ENCODE measurements at regions not wholly inside any gene's neighbourhood (a gene's known extent, or its start where the extent isn't known, plus 50 kb on each side); places are given as distances from the start of the nearest gene placed in this dataset.

GRCh38 chr6:170182781-170183120 lies 108.1 kb downstream of the DLL1 start:
- Histone ChIP-seq H3K79me2 (ENCODE audit: control insufficient read depth in 1 of 2, insufficient read depth in 2 of 2, low read length in 2 of 2) (no peaks in the 10 kb centered on the region), H2AFZ (ENCODE audit: low read length) (no peak overlapping the region), H3K27me3 (replicated peaks in 1 of 4; ENCODE audit: control insufficient read depth in 3 of 4, extremely low read depth in 1 of 4, insufficient read depth in 3 of 4, low read length in 3 of 4) (0 out of 7 replicates have a peak, but pooled peaks cover 0 to 2% (median 0%) of the 10 kb centered on the region in 4 experiments), H3K14ac (ENCODE audit: insufficient read length) (no peak overlapping the region), H2BK20ac (ENCODE audit: low read length) (no peak overlapping the region), H3K23ac (ENCODE audit: insufficient read length) (no peak overlapping the region), H4K8ac (ENCODE audit: extremely low read depth, insufficient read depth, low read length) (no peak overlapping the region), H3K9ac (replicated peaks in 1 of 4; ENCODE audit: extremely low read depth in 1 of 4, low read depth in 3 of 4, low read length in 3 of 4) (no peak overlapping the region), H3K18ac (ENCODE audit: extremely low read depth, low read length) (no peak overlapping the region), H3K27ac (ENCODE audit: low read depth, low read length) (no peak overlapping the region), H4K20me1 (replicated peaks in 1 of 2; ENCODE audit: control insufficient read depth in 1 of 2, insufficient read depth in 2 of 2, low read length in 2 of 2) (peaks cover 0 to 3% of the 10 kb centered on the region in 2 experiments), H3K4me2 (ENCODE audit: insufficient read depth in 1 of 2, low read depth in 2 of 2, low read length in 2 of 2) (no peak overlapping the region), H4K5ac (ENCODE audit: insufficient read length, low read depth, low read length) (no peak overlapping the region), H3K79me1 (ENCODE audit: low read depth, low read length) (no peaks in the 10 kb centered on the region), H3K4ac (replicated peaks; ENCODE audit: insufficient read length, low read depth, low read length) (no peak overlapping the region), H2AK5ac (ENCODE audit: low read depth, low read length) (peak overlapping the region; percentile 90; the same call in 1 of the 2 replicates), H3K23me2 (ENCODE audit: low read depth, low read length) (peaks cover 4% of the 10 kb centered on the region; the same call in 1 of the 2 replicates), H2BK15ac (ENCODE audit: low read length) (no peak overlapping the region), H3K4me3 (ENCODE audit: extremely low read depth in 1 of 4, insufficient read depth in 2 of 4, low read depth in 3 of 4, low read length in 4 of 4) (no peak overlapping the region), H3K9me3 (ENCODE audit: insufficient read depth in 2 of 2, low read depth in 1 of 2, low read length in 1 of 2) (no peaks in the 10 kb centered on the region; a peak in 1 of 4 replicates), H3K4me1 (replicated peaks in 1 of 4; ENCODE audit: control insufficient read depth in 3 of 4, insufficient read depth in 4 of 4, low read length in 3 of 4) (peaks cover 0 to 3% (median 0%) of the 10 kb centered on the region in 4 experiments; a peak in 1 of 7 replicates), H2BK5ac (ENCODE audit: low read depth, low read length) (no peak overlapping the region), H4K91ac (replicated peaks; ENCODE audit: insufficient read length, low read length) (no peak overlapping the region), H2BK12ac (ENCODE audit: low read depth, low read length) (no peak overlapping the region), H3K36me3 (ENCODE audit: control insufficient read depth in 2 of 4, insufficient read depth in 4 of 4, low read length in 3 of 4) (no peaks in the 10 kb centered on the region), H2BK120ac (replicated peaks; ENCODE audit: low read depth, low read length) (no peak overlapping the region), H3K56ac (replicated peaks; ENCODE audit: insufficient read length, low read depth, low read length) (no peak overlapping the region)
- TF ChIP-seq ATF2 (IDR thresholded peaks at IDR 0.05; ENCODE audit: low read length) (no peak), CEBPB (IDR thresholded peaks at IDR 0.05; ENCODE audit: low read depth, low read length) (no peak), RAD21 (IDR thresholded peaks at IDR 0.05 in 1 of 2, conservative IDR thresholded peaks at IDR 0.05 in 1 of 2; ENCODE audit: low read depth in 2 of 2, low read length in 2 of 2) (no peak), NRF1 (IDR thresholded peaks at IDR 0.05; ENCODE audit: low read depth, low read length) (no peak), SRF (IDR thresholded peaks at IDR 0.05; ENCODE audit: low read depth, low read length) (no peak), EGR1 (IDR thresholded peaks at IDR 0.05; ENCODE audit: borderline replicate concordance, low read depth, low read length) (no peak), TCF12 (IDR thresholded peaks at IDR 0.05; ENCODE audit: low read depth, low read length) (no peak)
- TF ChIP-seq, protein P1, sequence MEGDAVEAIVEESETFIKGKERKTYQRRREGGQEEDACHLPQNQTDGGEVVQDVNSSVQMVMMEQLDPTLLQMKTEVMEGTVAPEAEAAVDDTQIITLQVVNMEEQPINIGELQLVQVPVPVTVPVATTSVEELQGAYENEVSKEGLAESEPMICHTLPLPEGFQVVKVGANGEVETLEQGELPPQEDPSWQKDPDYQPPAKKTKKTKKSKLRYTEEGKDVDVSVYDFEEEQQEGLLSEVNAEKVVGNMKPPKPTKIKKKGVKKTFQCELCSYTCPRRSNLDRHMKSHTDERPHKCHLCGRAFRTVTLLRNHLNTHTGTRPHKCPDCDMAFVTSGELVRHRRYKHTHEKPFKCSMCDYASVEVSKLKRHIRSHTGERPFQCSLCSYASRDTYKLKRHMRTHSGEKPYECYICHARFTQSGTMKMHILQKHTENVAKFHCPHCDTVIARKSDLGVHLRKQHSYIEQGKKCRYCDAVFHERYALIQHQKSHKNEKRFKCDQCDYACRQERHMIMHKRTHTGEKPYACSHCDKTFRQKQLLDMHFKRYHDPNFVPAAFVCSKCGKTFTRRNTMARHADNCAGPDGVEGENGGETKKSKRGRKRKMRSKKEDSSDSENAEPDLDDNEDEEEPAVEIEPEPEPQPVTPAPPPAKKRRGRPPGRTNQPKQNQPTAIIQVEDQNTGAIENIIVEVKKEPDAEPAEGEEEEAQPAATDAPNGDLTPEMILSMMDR (IDR thresholded peaks at IDR 0.05; ENCODE audit: control extremely low read depth in 1 of 3, insufficient read depth in 1 of 3, low read depth in 1 of 3, low read length in 3 of 3): no peak
- 89% methylated on average over 10 of the region's 10 CpGs; no CpG with 5 or more reads in 1 of the 2 experiments for WGBS, 2 experiments (ENCODE audit: extremely low coverage in 1 of 2, insufficient coverage in 1 of 2, insufficient read length in 1 of 2, insufficient replicate concordance in 2 of 2, low coverage in 1 of 2, low lambda C conversion rate in 2 of 2, missing lambda C conversion rate in 1 of 2)
- no peak for DNase-seq (ENCODE audit: low read depth in 1 of 2, low spot score in 2 of 2)
- FAIRE-seq: no peak
- POLR2A ChIA-PET (ENCODE audit: partially characterized antibody): no interaction called here
- CTCF ChIA-PET (ENCODE audit: partially characterized antibody): no interaction called here

Measured in H1 (cell line).